ENCODE measurements at regions not wholly inside any gene's neighbourhood (a gene's known extent, or its start where the extent isn't known, plus 50 kb on each side); places are given as distances from the start of the nearest gene placed in this dataset.
A peak's percentile ranks its signal among the peaks of the same experiment; 100 is the strongest.

DNA sequence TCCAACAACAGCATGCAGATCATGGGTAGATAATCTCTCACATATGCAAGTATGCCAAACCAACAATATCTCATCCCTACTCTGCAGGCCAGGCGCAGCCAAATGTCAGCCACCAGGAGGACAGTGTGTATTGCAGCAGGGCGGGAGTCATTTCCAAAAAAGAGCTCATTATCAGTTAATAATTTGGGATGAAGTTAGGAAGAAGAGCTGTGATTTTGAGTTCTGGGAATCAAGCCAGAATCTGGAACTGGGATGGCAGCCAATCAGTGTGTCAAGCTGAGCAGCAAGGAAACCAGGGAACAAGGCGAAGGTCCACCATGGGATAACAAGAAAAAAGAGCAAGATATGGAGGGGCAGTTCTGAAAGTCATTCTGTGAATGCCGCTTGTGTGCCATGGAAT is 88.2 kb upstream of the CAMK2D start:
- peak in 1 of 2 donors; percentile 57 for DNase-seq (ENCODE audit: low read depth in 2 of 2)

GRCh38 chr4:113847710-113848109 is 86.2 kb upstream of the CAMK2D start:
- DNase-seq (ENCODE audit: low read depth in 2 of 2), result no peak

DNA sequence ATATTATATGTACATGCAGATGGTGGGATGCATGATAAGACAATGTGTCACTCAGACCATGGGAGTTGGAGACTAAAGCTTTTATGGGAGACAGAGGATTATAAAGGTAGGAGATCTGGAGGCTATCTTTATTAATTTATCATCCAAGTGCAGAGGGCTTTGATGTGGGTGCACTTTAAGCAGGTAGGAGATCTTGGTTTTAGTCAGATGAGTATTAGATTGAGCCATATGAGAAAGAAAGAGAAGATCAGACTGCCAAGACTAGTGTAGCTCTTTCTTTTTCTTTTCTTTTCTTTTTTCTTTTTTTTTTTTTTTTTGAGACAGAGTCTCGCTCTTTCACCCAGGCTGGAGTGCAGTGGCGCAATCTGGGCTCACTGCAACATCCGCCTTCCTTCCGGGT is 84.9 kb upstream of the CAMK2D start:
- no peak for DNase-seq (ENCODE audit: low read depth in 2 of 2)

DNA sequence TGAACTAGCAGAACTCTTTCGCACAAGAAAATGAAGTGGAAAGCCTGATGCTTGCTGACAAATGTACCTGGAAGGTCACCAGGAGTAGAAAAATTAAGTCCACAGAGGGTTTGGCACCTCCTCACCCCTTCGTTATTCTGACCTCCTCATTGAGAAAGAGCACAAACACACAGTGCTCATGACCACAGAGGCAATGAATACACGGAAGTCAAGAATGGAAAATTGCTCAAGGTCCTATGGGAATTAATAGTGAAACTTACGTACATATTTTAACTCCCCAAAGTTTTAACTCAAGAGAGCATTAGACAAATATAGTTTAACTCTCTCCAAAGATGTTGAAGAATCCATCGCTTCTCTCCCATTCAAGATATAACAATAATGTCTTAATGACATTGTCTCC is 83.6 kb upstream of the CAMK2D start:
- DNase-seq (ENCODE audit: low read depth in 2 of 2), result no peak

GRCh38 chr4:113844369-113844768 is 82.8 kb upstream of the CAMK2D start:
- DNase-seq (ENCODE audit: low read depth in 2 of 2), result no peak

- DNase-seq (ENCODE audit: low read depth in 2 of 2), result no peak
Measured at GRCh38 chr4:113840861-113841260, 79.3 kb upstream of the CAMK2D start.

DNA sequence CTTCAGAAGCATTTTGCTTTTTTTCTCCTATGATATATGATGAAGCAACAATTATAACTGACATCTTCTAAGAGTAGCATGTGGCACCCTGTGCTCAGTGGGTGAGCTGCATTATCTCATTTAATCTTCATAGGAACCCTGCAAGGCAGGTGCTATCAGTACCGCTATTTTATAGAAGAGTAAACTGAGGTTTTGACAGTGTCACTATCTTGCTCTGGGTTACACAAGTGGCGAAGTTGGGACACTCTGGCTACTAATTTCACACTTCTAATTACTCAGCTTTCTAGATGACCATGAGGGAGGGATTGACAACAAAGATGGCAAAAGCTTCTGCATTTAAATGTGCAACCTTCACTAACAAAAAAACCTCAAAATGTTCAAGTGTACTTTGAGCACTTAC is 76.9 kb upstream of the CAMK2D start:
- no peak for DNase-seq (ENCODE audit: low read depth in 2 of 2)

DNA sequence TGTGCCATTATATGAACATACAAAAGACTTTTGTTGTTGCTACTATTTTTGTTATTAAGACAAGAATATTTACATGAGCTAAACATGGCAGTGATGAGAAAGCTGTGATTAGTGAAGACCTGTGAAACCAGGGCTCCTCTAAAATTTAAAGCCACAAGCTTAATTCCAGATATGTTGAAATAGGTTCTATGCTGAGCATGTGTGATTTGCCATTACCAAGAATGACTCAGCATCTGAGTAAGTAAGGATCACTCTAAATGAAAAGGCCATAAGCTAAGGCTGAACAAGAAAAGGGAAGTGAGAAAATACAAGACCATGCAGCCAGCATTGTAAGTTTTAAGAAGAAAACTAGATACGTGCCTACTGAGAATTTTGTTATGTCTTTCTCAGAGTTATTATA is 75.9 kb upstream of the CAMK2D start:
- DNase-seq (ENCODE audit: low read depth in 2 of 2), result peak in 1 of 2 donors; percentile 79

DNA sequence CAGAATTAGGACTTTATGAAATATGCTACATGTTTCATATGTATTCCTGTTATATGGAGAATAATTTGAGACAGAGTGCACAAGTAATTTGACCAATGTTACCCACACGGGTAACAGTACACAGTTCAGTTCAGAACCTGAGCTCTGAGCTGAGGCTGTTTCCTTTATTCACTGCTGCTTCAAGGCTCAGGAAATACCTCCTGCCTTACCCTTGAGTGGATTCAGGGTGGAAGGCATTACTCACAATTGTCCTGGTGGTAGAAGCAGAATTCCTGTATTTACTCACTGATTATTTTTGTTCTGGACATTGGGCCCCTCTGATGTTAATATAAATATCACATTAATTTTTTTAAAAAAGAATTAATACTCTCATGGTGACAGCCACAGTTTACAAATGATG is 73.5 kb upstream of the CAMK2D start:
- DNase-seq (ENCODE audit: low read depth in 2 of 2), result peak in 1 of 2 donors; percentile 87

DNA sequence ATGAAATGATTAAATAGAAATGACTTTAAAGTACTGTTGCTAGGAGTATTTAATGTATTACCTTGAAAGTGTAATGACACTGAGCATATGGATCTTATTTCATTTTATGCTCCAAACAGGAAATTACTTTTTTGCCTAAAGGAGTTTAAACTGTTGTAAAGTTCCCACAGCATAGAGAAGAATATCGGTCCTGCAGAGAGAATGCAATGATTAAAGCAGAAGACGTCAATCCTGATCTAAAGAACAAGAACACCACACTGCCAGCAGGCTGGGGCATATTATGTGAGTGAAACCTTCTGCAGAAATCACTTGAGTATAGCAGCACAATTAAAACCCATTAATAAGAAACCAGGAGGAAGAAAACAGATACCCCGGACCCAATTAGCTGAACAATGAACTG is 72.8 kb upstream of the CAMK2D start:
- no peak for DNase-seq (ENCODE audit: low read depth in 2 of 2)

- no peak for DNase-seq (ENCODE audit: low read depth in 2 of 2)
Measured at GRCh38 chr4:113832803-113833202, 71.3 kb upstream of the CAMK2D start.

DNA sequence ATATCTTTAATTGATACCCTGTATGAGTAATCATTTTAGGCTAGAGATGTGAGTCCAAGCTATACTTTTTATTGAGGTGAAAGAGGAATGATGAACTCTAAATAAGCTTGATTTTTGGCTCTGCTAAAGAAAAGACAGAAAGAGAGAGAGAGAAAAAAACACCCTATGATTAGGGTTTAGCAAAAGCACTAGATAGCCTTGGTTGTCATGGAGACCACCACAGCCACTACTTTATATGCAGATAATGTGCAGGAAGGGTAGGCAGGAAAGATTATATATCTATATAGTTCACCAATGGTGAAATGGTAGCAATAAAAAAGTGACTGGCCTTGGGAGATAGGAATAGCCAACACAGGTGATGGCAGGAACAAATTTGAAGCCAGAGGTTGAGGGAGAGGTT is 69.9 kb upstream of the CAMK2D start:
- DNase-seq (ENCODE audit: low read depth in 2 of 2), result no peak

DNA sequence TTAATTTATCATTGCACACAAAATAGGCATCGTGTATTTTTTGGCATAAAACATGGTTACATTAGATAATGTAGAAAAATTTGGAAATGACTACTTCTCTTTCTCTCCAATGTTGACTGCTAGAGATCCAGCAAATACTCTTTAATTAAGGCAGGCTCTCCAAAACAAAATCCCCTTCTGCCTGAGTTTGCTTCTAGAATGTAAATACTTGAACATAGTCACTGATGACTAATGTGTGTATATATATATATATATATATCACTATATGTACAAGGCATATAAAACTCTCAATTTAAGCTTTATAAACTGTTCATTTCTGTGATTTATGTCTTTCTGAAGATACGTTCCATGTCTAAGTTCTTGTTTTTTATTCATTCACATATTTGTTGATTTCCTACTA is 67.2 kb upstream of the CAMK2D start:
- DNase-seq (ENCODE audit: low read depth in 2 of 2), result no peak

DNA sequence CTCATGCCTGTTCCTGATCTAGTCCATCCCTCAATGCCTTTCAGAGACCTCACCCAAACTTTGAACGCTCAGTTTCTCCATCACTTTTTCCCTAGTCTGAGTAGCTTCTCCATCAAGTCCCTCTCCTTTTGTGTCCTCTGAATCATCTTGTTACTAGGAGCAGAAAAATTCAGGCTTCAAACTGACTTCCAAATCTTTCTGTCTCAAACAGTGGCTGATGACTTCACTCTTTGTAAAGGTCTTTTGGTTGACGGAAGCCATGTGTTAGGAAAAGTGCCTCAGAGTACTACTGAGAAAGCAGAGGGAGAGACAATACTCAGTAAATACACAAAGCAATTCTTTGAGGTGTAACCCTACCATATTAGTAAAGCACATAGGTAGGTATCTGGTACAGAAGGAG is 65.7 kb upstream of the CAMK2D start:
- DNase-seq (ENCODE audit: low read depth in 2 of 2), result no peak

DNA sequence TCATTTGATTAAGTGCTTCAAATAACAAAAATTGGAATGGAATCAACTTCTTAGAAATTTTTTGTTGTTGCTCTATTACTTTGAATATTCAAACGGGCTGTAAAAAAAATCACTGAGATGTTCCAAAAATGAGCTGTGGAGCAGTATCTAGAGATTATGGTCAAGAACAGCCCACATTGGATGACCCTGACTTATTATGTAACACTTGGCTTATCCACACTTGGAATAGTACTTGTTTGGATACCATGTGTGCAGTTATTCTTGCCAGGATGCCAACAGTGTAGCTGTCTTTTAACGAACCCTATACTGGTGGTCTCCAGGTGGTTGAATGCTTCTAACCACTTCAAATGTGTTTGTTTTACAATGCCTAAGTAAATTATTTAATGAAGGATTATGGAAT is 64.9 kb upstream of the CAMK2D start:
- no peak for DNase-seq (ENCODE audit: low read depth in 2 of 2)

DNA sequence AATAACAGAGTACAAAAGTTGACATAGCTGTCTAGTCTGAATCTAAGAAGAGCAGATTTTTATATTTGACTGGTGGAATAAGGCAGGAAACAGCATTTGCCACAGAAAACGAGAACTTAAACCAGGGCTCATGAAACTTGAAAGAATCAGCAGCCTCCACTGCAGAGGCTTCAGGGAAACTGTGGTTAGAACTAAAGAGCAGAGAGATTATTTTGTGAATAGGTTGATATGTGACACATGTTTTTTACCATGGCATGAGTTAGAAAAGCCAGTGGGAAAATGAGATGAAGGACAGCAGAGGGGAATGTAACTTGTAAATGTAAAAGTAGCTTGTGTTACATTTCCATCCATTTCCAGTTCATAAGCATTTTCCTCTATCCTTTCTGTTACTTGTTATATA is 63.7 kb upstream of the CAMK2D start:
- DNase-seq (ENCODE audit: low read depth in 2 of 2), result no peak

GRCh38 chr4:113824396-113824795 is 62.9 kb upstream of the CAMK2D start:
- DNase-seq (ENCODE audit: low read depth in 2 of 2), result no peak

DNA sequence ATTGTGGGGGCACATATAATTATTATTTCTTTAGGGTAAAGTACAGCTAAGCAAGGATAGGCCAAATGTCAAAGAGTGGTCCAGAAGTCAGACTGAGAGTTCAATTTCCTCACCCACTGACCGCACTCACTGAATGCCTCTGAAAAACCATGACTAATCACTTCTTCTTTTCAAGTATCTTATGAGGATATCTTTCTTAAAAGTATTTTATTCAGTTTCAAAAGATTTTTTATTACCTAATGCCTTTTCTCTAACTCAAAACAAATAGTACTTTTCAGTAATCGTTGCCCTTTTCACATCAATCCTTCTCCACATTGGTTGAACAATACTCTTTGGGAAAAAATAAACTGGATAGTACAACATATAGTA is 61.7 kb upstream of the CAMK2D start:
- no peak for DNase-seq (ENCODE audit: low read depth in 2 of 2)

DNA sequence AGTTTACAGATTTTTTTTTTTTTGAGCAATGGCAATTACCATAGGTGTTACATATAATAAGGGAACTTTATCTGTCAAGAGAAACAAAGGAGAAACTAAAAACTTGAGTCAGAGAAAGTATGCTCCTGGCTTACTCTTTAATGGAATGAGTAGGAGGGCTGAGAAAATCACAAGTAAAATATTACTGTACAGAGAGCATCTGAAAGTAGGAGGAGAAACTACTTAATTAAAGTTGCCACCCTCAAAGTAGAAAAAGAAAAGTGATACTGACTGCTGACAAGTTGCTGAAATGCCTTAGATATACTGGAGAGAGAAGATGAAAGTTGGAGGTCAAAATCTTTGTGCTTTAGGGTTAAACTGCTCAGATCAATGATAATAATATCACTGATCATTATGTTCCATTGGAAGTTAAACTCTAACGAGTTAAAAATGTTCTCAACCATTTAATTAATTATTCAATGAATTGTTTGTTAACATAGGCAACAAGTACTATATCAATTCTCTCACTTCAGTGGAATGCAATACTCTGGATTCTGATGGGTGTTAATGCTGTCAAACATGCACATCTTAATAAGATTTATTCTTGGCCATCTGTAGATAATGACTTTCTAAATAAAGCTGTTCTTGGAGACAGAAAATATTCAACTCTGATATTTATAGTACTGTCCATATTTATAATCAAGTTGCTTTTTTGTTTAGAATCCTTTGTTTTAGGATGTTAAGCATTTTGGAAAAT is 61.2 kb upstream of the CAMK2D start:
- no peak for DNase-seq (ENCODE audit: low read depth in 2 of 2)

GRCh38 chr4:113821856-113822255 is 60.3 kb upstream of the CAMK2D start:
- no peak for DNase-seq (ENCODE audit: low read depth in 2 of 2)

- DNase-seq (ENCODE audit: low read depth in 2 of 2), result no peak
Measured at GRCh38 chr4:113820108-113820507, 58.6 kb upstream of the CAMK2D start.

- peak; percentile 0 to 59 for DNase-seq (ENCODE audit: low read depth in 2 of 2)
Measured at GRCh38 chr4:113815826-113816225, 54.3 kb upstream of the CAMK2D start.

GRCh38 chr4:113811359-113811758 is 49.8 kb upstream of the CAMK2D start:
- DNase-seq (ENCODE audit: low read depth in 2 of 2), result peak in 1 of 2 donors; percentile 18
